IMR-90 (cell line): ENCODE measurements at regions not wholly inside any gene's neighbourhood (a gene's known extent, or its start where the extent isn't known, plus 50 kb on each side); places are given as distances from the start of the nearest gene placed in this dataset.

Experiments used
- ATAC-seq: fragments of 200-7000 bp; cut with Tn5 transposase; 2 replicates; pipeline ENCODE4 v1.9.1; 2020; ENCODE audit warnings: low read depth, mild to moderate bottlenecking, moderate library complexity
- BruUV-seq: library from RNA; stranded (reverse); fragments of 400-500 nt; replicated peaks from 2 replicates; lab custom pipeline; 2021; lab: Mats Ljungman, UMichigan
- CTCF ChIA-PET: fragments of 300-600 bp; formaldehyde crosslinking; extraction: SDS; loops from one replicate; lab custom pipeline; 2021; ENCODE audit warnings: antibody characterized with exemption; lab: Yijun Ruan, JAX
- POLR2A ChIA-PET: fragments of 300-600 bp; sonication (Branson Sonifier 250); formaldehyde crosslinking; loops from one replicate; lab custom pipeline; 2022; ENCODE audit warnings: antibody characterized with exemption; ENCODE audit not compliant: unreplicated experiment; lab: Charles Lee
- DNase-seq: peaks from one replicate; pipeline ENCODE4 v3.0.0; 2013
- H2AFZ ChIP-seq: replicated peaks from 2 replicates; pipeline ENCODE3; 2013; ENCODE audit warnings: low read length, mild to moderate bottlenecking; ENCODE audit not compliant: poor library complexity
- H2AK5ac ChIP-seq: 2 replicates; pipeline ENCODE4 v1.6.1; 2013; ENCODE audit warnings: low read depth, low read length, inconsistent platforms
- H2AK9ac ChIP-seq: replicated peaks from 2 replicates; pipeline ENCODE3; 2013; ENCODE audit warnings: mild to moderate bottlenecking, low read depth, low read length, moderate library complexity; ENCODE audit not compliant: poor library complexity
- H2BK120ac ChIP-seq: 2 replicates; pipeline ENCODE4 v1.6.1; 2013; ENCODE audit warnings: low read depth, low read length, inconsistent platforms
- H2BK15ac ChIP-seq: 3 replicates; pipeline ENCODE4 v1.6.1; 2013; ENCODE audit warnings: low read depth, low read length, inconsistent platforms
- H2BK20ac ChIP-seq: 2 replicates; pipeline ENCODE4 v1.6.1; 2013; ENCODE audit warnings: low read depth, mild to moderate bottlenecking, inconsistent platforms, low read length, moderate library complexity
- H2BK5ac ChIP-seq: 2 replicates; pipeline ENCODE4 v1.6.1; 2013; ENCODE audit warnings: mild to moderate bottlenecking, low read depth, low read length, inconsistent platforms; ENCODE audit not compliant: poor library complexity, severe bottlenecking
- H3K14ac ChIP-seq: replicated peaks from 2 replicates; pipeline ENCODE4 v1.6.1; 2013; ENCODE audit warnings: low read depth, low read length, inconsistent platforms
- H3K18ac ChIP-seq: 2 replicates; pipeline ENCODE4 v1.6.1; 2013; ENCODE audit warnings: low read depth, low read length, control low read depth
- H3K23ac ChIP-seq: 2 replicates; pipeline ENCODE4 v1.6.1; 2013; ENCODE audit warnings: low read depth, low read length, inconsistent platforms
- H3K27ac ChIP-seq: 2 replicates; pipeline ENCODE4 v1.5.1; 2013; ENCODE audit warnings: mild to moderate bottlenecking, control low read depth, low read length; ENCODE audit not compliant: insufficient read depth
- H3K27me3 ChIP-seq: 2 replicates; pipeline ENCODE4 v1.6.1; 2013; ENCODE audit warnings: low read length; ENCODE audit not compliant: control insufficient read depth, insufficient read depth
- H3K36me3 ChIP-seq: 2 replicates; pipeline ENCODE4 v1.6.1; 2013; ENCODE audit warnings: low read length, mixed read lengths; ENCODE audit not compliant: control insufficient read depth, insufficient read depth
- H3K4ac ChIP-seq: 2 replicates; pipeline ENCODE4 v1.6.1; 2013; ENCODE audit warnings: low read depth, low read length, inconsistent platforms
- H3K4me1 ChIP-seq: 2 replicates; pipeline ENCODE4 v1.6.1; 2013; ENCODE audit warnings: low read length, mixed read lengths; ENCODE audit not compliant: control insufficient read depth, insufficient read depth
- H3K4me2 ChIP-seq: 2 replicates; pipeline ENCODE4 v1.6.1; 2013; ENCODE audit warnings: low read depth, mild to moderate bottlenecking, control low read depth, low read length, moderate library complexity
- H3K4me3 ChIP-seq: 2 replicates; pipeline ENCODE4 v1.5.1; 2013; ENCODE audit warnings: low read depth, mild to moderate bottlenecking, control low read depth, low read length, moderate library complexity; ENCODE audit not compliant: insufficient read depth
- H3K56ac ChIP-seq: 2 replicates; pipeline ENCODE4 v1.6.1; 2013; ENCODE audit warnings: low read length, inconsistent platforms; ENCODE audit not compliant: insufficient read depth; ENCODE audit errors: extremely low read depth
- H3K79me1 ChIP-seq, 2 experiments: 2 replicates each; pipeline ENCODE4 v1.6.1; 2013; ENCODE audit warnings: low read length in 2 of 2, inconsistent platforms in 1 of 2, low read depth in 1 of 2
- H3K9ac ChIP-seq: 2 replicates; pipeline ENCODE4 v1.6.1; 2013; ENCODE audit warnings: low read depth, low read length, control low read depth
- H3K9me1 ChIP-seq: 2 replicates; pipeline ENCODE4 v1.6.1; 2013; ENCODE audit warnings: low read length, inconsistent platforms; ENCODE audit not compliant: insufficient read depth
- H3K9me3 ChIP-seq: 2 replicates; pipeline ENCODE4 v1.6.1; 2013; ENCODE audit warnings: low read length; ENCODE audit not compliant: control insufficient read depth, insufficient read depth
- H4K20me1 ChIP-seq: 2 replicates; pipeline ENCODE4 v1.6.1; 2013; ENCODE audit warnings: low read length, inconsistent platforms; ENCODE audit not compliant: insufficient read depth
- H4K5ac ChIP-seq: 2 replicates; pipeline ENCODE4 v1.6.1; 2013; ENCODE audit warnings: mild to moderate bottlenecking, low read depth, low read length, control low read depth
- H4K8ac ChIP-seq, 2 experiments: 2 replicates each; pipeline ENCODE4 v1.6.1; 2013; ENCODE audit warnings: low read depth in 2 of 2, low read length in 2 of 2, control low read depth in 1 of 2, inconsistent platforms in 1 of 2
- H4K91ac ChIP-seq: 2 replicates; pipeline ENCODE4 v1.6.1; 2013; ENCODE audit warnings: low read depth, low read length, inconsistent platforms; ENCODE audit not compliant: insufficient read depth
- CEBPB ChIP-seq: IDR thresholded peaks from 2 replicates; pipeline ENCODE4 v1.6.1; 2012; ENCODE audit warnings: low read depth, low read length, improper control_type of control experiment
- ELK1 ChIP-seq: fragments of 150-350 bp; IDR thresholded peaks from 2 replicates; pipeline ENCODE4 v1.6.1; 2016; ENCODE audit warnings: low read depth, mild to moderate bottlenecking, low read length, moderate library complexity, borderline replicate concordance
- RAD21 ChIP-seq: IDR thresholded peaks from 2 replicates; pipeline ENCODE4 v1.6.1; 2012; ENCODE audit warnings: low read length, improper control_type of control experiment
- RCOR1 ChIP-seq: IDR thresholded peaks from 2 replicates; pipeline ENCODE4 v1.6.1; 2012; ENCODE audit warnings: mild to moderate bottlenecking, low read length, improper control_type of control experiment; ENCODE audit not compliant: insufficient replicate concordance
- USF2 ChIP-seq: fragments of 150-350 bp; IDR thresholded peaks from 2 replicates; pipeline ENCODE4 v1.6.1; 2017; ENCODE audit warnings: mild to moderate bottlenecking, antibody characterized with exemption, low read length, low read depth
- WGBS, 2 experiments: methylation state at CpG; one replicate each; pipeline versions ENCODE4 v1.1.5 to v1.1.7; 2013; ENCODE audit warnings: missing lambda C conversion rate in 2 of 2; ENCODE audit not compliant: insufficient read length in 1 of 2; ENCODE audit errors: extremely low coverage in 2 of 2; 5-methylcytosine and 5-hydroxymethylcytosine counted together
- dilution Hi-C: fragments of 300-500 bp; cut with HindIII; formaldehyde crosslinking; loops from one replicate; pipeline ENCODE4 v1.14.3; 2018; ENCODE audit warnings: low sequenced_read_pairs; ENCODE audit not compliant: unreplicated experiment
- in situ Hi-C: fragments of 300-500 bp; cut with MboI; formaldehyde crosslinking; loops from 3 replicates; pipeline ENCODE4 v1.14.3; 2019; ENCODE audit warnings: low sequenced_read_pairs, inconsistent platforms, mixed read lengths
- intact Hi-C: fragments of 100-400 bp; cut with micrococcal nuclease; formaldehyde crosslinking; loops from 2 replicates; pipeline ENCODE4 v1.10.0; 2022

- no peak overlapping the region for H4K91ac ChIP-seq
- H2AK9ac ChIP-seq = no peak overlapping the region
- no peak overlapping the region for H4K8ac ChIP-seq
- ChIA-PET POLR2A (no interaction called here), CTCF (no interaction called here)
- no peaks in the 10 kb centered on the region for H4K20me1 ChIP-seq
- H3K27me3 ChIP-seq = peaks cover 29% of the 10 kb centered on the region
- 100% methylated on average over 1 of the region's 2 CpGs; no CpG with 5 or more reads in 1 of the 2 experiments for WGBS, 2 experiments
- no peaks in the 10 kb centered on the region for H3K4me1 ChIP-seq
- no peak overlapping the region for H2BK120ac ChIP-seq
- no peak overlapping the region for H2BK15ac ChIP-seq
- no peaks in the 10 kb centered on the region for H3K9me1 ChIP-seq
- no peak overlapping the region for H3K14ac ChIP-seq
- dilution Hi-C loops (no loop called here), intact Hi-C loops (no loop called here), in situ Hi-C loops (no loop called here)
- H3K79me1 ChIP-seq = no peaks in the 10 kb centered on the region
- H3K4me3 ChIP-seq = no peak overlapping the region
- no peak overlapping the region for H3K4ac ChIP-seq
- no peak overlapping the region for H4K5ac ChIP-seq
- TF ChIP-seq RAD21 (no peak), ELK1 (no peak), USF2 (no peak), CEBPB (no peak), RCOR1 (no peak)
- H2BK20ac ChIP-seq = no peak overlapping the region
- no peak overlapping the region for H3K4me2 ChIP-seq
- DNase-seq = no peak
- H2AFZ ChIP-seq = no peak overlapping the region
- H3K18ac ChIP-seq = no peak overlapping the region
- no peaks in the 10 kb centered on the region for H3K36me3 ChIP-seq
- no peak overlapping the region for H3K9ac ChIP-seq
- H2BK5ac ChIP-seq = no peak overlapping the region
- H3K27ac ChIP-seq = no peak overlapping the region
- ATAC-seq = no peak
- H3K23ac ChIP-seq = no peak overlapping the region
- no peak overlapping the region for H3K56ac ChIP-seq
- H2AK5ac ChIP-seq = no peak overlapping the region
- no peaks in the 10 kb centered on the region for H3K9me3 ChIP-seq
- no TSS peak for BruUV-seq
These were observed 112.2 kb upstream of the LHX1 start for GRCh38 chr17:36825113-36825512.
